ENCODE measurements at regions not wholly inside any gene's neighbourhood (a gene's known extent, or its start where the extent isn't known, plus 50 kb on each side); places are given as distances from the start of the nearest gene placed in this dataset.

GRCh38 chrX:39624166-39624565 is 473.6 kb downstream of the BCOR start:
- H3K4me1 Mint-ChIP-seq = no peaks in the 10 kb centered on the region
- no peaks in the 10 kb centered on the region for H3K9me3 ChIP-seq (ENCODE audit: control insufficient read depth, low read length)
- peaks cover 40% of the 10 kb centered on the region for H3K9me3 Mint-ChIP-seq
- H3K4me3 Mint-ChIP-seq = no peak overlapping the region
- H3K27me3 Mint-ChIP-seq (ENCODE audit: insufficient read depth) = peaks cover 3% of the 10 kb centered on the region
- H3K27me3 ChIP-seq (ENCODE audit: control insufficient read depth, insufficient read depth, low read length, poor library complexity, severe bottlenecking) = no peaks in the 10 kb centered on the region
- no peaks in the 10 kb centered on the region for H3K36me3 ChIP-seq (ENCODE audit: control insufficient read depth, insufficient read depth, low read length)
- no peaks in the 10 kb centered on the region for H3K4me1 ChIP-seq (ENCODE audit: control insufficient read depth, insufficient read depth, low read length)
- H3K4me3 ChIP-seq (ENCODE audit: low read length) = no peak overlapping the region
- no peaks in the 10 kb centered on the region for H3K36me3 Mint-ChIP-seq (ENCODE audit: low read depth)
- TF ChIP-seq CTCF (conservative IDR thresholded peaks at IDR 0.05) = no peak
- H3K9ac ChIP-seq (ENCODE audit: extremely low read depth, low read length, poor library complexity, severe bottlenecking) = no peak overlapping the region
- WGBS, 2 experiments (ENCODE audit: insufficient coverage in 1 of 2, insufficient read length in 1 of 2) = 79 to 83% methylated on average over 3 to 4 of the region's 4 CpGs
- no peak overlapping the region for H3K27ac Mint-ChIP-seq
- DNase-seq = no peak
- no peak overlapping the region for H3K27ac ChIP-seq (ENCODE audit: low read depth, low read length)

- Mint-ChIP-seq H3K4me1 (no peaks in the 10 kb centered on the region), H3K4me3 (no peak overlapping the region), H3K27ac (no peak overlapping the region), H3K36me3 (ENCODE audit: low read depth) (no peaks in the 10 kb centered on the region), H3K9me3 (peaks cover 29% of the 10 kb centered on the region), H3K27me3 (ENCODE audit: insufficient read depth) (peaks cover 3% of the 10 kb centered on the region)
- no peak overlapping the region for H3K9ac ChIP-seq (ENCODE audit: extremely low read depth, low read length, poor library complexity, severe bottlenecking)
- no peaks in the 10 kb centered on the region for H3K36me3 ChIP-seq (ENCODE audit: control insufficient read depth, insufficient read depth, low read length)
- no peaks in the 10 kb centered on the region for H3K9me3 ChIP-seq (ENCODE audit: control insufficient read depth, low read length)
- H3K27ac ChIP-seq (ENCODE audit: low read depth, low read length) = no peak overlapping the region
- H3K4me3 ChIP-seq (ENCODE audit: low read length) = no peak overlapping the region
- TF ChIP-seq CTCF (conservative IDR thresholded peaks at IDR 0.05) = no peak
- 96% methylated on average over 2 of the region's 4 CpGs; no CpG with 5 or more reads in 1 of the 2 experiments for WGBS, 2 experiments (ENCODE audit: insufficient coverage in 1 of 2, insufficient read length in 1 of 2)
- H3K27me3 ChIP-seq (ENCODE audit: control insufficient read depth, insufficient read depth, low read length, poor library complexity, severe bottlenecking) = no peaks in the 10 kb centered on the region
- no peaks in the 10 kb centered on the region for H3K4me1 ChIP-seq (ENCODE audit: control insufficient read depth, insufficient read depth, low read length)
- DNase-seq = no peak
Observed at GRCh38 chrX:39625810-39626209, 471.9 kb downstream of the BCOR start.

GRCh38 chrX:39626749-39627148 is 471.0 kb downstream of the BCOR start:
- Histone ChIP-seq H3K27ac (ENCODE audit: low read depth, low read length) (no peak overlapping the region), H3K9me3 (ENCODE audit: control insufficient read depth, low read length) (no peaks in the 10 kb centered on the region), H3K9ac (ENCODE audit: extremely low read depth, low read length, poor library complexity, severe bottlenecking) (no peak overlapping the region), H3K36me3 (ENCODE audit: control insufficient read depth, insufficient read depth, low read length) (no peaks in the 10 kb centered on the region), H3K27me3 (ENCODE audit: control insufficient read depth, insufficient read depth, low read length, poor library complexity, severe bottlenecking) (no peaks in the 10 kb centered on the region), H3K4me1 (ENCODE audit: control insufficient read depth, insufficient read depth, low read length) (no peaks in the 10 kb centered on the region), H3K4me3 (ENCODE audit: low read length) (no peak overlapping the region)
- TF ChIP-seq CTCF (conservative IDR thresholded peaks at IDR 0.05) = no peak
- no peak overlapping the region for H3K4me3 Mint-ChIP-seq
- H3K9me3 Mint-ChIP-seq = peaks cover 23% of the 10 kb centered on the region
- WGBS, 2 experiments (ENCODE audit: insufficient coverage in 1 of 2, insufficient read length in 1 of 2) = 60 to 91% methylated on average over 1 to 7 of the region's 7 CpGs
- H3K4me1 Mint-ChIP-seq = no peaks in the 10 kb centered on the region
- peaks cover 2% of the 10 kb centered on the region for H3K27me3 Mint-ChIP-seq (ENCODE audit: insufficient read depth)
- no peaks in the 10 kb centered on the region for H3K36me3 Mint-ChIP-seq (ENCODE audit: low read depth)
- DNase-seq = no peak
- H3K27ac Mint-ChIP-seq = peak overlapping the region; percentile 39

All from endodermal cell (in vitro differentiated cells).